ENCODE measurements at regions not wholly inside any gene's neighbourhood (a gene's known extent, or its start where the extent isn't known, plus 50 kb on each side); places are given as distances from the start of the nearest gene placed in this dataset.

DNA sequence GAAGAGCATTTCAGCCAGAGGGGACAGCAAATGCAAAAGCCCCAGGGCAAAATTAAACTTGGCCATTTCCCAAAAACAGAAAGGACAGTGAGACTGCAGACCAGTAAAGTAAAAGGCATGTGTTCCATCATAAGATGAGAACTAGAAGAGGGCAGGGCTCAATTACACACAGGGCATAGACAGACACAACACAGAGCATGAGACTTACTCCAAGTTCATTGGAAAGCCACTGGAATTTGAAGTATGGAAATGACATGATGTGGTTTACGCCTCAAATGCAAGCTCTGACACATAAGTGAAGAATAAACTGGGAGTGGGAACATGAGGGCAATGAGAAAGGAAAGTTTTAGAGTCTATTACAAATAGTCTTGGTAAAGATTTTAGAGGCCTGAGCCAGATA, 446.6 kb upstream of the GRIA1 start:
- peaks cover 0 to 3% of the 10 kb centered on the region in 2 experiments; a peak in 2 of 4 replicates for H3K9me3 ChIP-seq (ENCODE audit: control insufficient read depth in 1 of 2, insufficient read depth in 1 of 2, low read depth in 1 of 2, low read length in 2 of 2)
- DNase-seq (ENCODE audit: low read depth, low spot score) (no peak), ATAC-seq (no peak)
- H2AFZ ChIP-seq (ENCODE audit: low read depth, low read length, poor library complexity, severe bottlenecking), result no peak overlapping the region
- H3K4me3 ChIP-seq (replicated peaks in 1 of 2; ENCODE audit: low read depth in 1 of 2, low read length in 2 of 2), result no peak overlapping the region
- TF ChIP-seq EZH2 (IDR thresholded peaks at IDR 0.05) (no peak), POLR2AphosphoS5 (IDR thresholded peaks at IDR 0.05; ENCODE audit: low read depth, low read length) (no peak), ZFX (IDR thresholded peaks at IDR 0.05) (no peak), FOSL1 (IDR thresholded peaks at IDR 0.05; ENCODE audit: low read depth) (no peak)
- CTCF ChIA-PET, result no interaction called here
- H3K9ac ChIP-seq (ENCODE audit: low read length), result no peak overlapping the region
- no peak overlapping the region for H3K27ac ChIP-seq (ENCODE audit: low read depth, low read length)
- no peaks in the 10 kb centered on the region for H3K27me3 ChIP-seq (ENCODE audit: insufficient read depth, low read length)
- no peaks in the 10 kb centered on the region for H3K9me2 ChIP-seq (ENCODE audit: insufficient read depth)
- no peaks in the 10 kb centered on the region; the same call in 1 of the 2 replicates for H4K20me1 ChIP-seq (ENCODE audit: insufficient read depth)
- BruUV-seq (replicated peaks), result no TSS peak
- RAD21 ChIA-PET (ENCODE audit: low non-redundant PET in 1 of 2, low total read pairs in 2 of 2, uncharacterized antibody in 2 of 2, unreplicated experiment in 2 of 2), result no interaction called here
- no peaks in the 10 kb centered on the region for H3K79me2 ChIP-seq (ENCODE audit: insufficient read depth, low read length)
- intact Hi-C loops (cut with micrococcal nuclease), result no loop called here
- POLR2A ChIA-PET, result no interaction called here
- no peaks in the 10 kb centered on the region for H3K4me1 ChIP-seq (ENCODE audit: control insufficient read depth in 1 of 2, insufficient read depth in 2 of 2, low read length in 2 of 2)
- no peaks in the 10 kb centered on the region for H3K36me3 ChIP-seq (ENCODE audit: control insufficient read depth in 1 of 2, insufficient read depth in 2 of 2, low read length in 2 of 2)
- no peak overlapping the region for H3K4me2 ChIP-seq (ENCODE audit: low read length)

DNA sequence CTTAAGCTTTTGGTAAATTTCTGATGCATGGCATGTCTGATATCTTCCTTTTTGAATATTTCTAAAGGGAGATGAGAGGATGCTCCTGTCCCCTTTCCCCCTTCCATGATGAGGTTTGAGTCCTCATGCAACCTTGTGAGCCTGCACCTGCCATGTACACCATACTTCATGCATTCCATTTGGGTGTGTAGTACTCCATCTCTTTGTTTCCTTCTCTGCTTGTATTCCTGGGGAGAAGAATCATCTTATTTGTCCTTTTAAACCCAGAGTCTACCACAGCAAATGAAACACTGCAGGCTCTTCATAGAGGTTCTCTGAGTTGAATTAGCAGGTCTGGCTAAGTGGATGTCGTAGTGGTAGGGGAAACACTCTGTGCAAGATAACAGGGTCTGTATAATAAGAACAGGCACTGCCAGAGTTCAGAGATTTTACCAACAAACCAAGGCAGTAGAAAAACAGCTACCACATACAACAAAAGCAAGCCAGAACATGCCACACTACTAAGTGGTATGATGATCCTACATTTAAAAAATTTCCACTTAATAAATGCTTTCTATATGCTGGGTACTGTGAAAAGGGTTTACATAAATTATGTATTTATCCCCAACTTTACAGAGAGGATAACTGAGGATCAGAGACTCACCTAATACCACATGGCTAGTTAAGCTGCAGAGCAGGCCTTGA, 439.8 kb upstream of the GRIA1 start:
- Histone ChIP-seq H3K36me3 (ENCODE audit: control insufficient read depth in 1 of 2, insufficient read depth in 2 of 2, low read length in 2 of 2) (no peaks in the 10 kb centered on the region), H3K79me2 (ENCODE audit: insufficient read depth, low read length) (no peaks in the 10 kb centered on the region), H3K27me3 (ENCODE audit: insufficient read depth, low read length) (no peaks in the 10 kb centered on the region), H3K9me3 (ENCODE audit: control insufficient read depth in 1 of 2, insufficient read depth in 1 of 2, low read depth in 1 of 2, low read length in 2 of 2) (peaks cover 0 to 4% of the 10 kb centered on the region in 2 experiments; a peak in 2 of 4 replicates), H3K9me2 (ENCODE audit: insufficient read depth) (no peaks in the 10 kb centered on the region), H2AFZ (ENCODE audit: low read depth, low read length, poor library complexity, severe bottlenecking) (no peak overlapping the region), H3K9ac (ENCODE audit: low read length) (no peak overlapping the region), H3K27ac (ENCODE audit: low read depth, low read length) (no peak overlapping the region), H3K4me1 (ENCODE audit: control insufficient read depth in 1 of 2, insufficient read depth in 2 of 2, low read length in 2 of 2) (no peaks in the 10 kb centered on the region), H3K4me3 (replicated peaks in 1 of 2; ENCODE audit: low read depth in 1 of 2, low read length in 2 of 2) (no peak overlapping the region), H4K20me1 (ENCODE audit: insufficient read depth) (no peaks in the 10 kb centered on the region), H3K4me2 (ENCODE audit: low read length) (no peak overlapping the region)
- no TSS peak for BruUV-seq (replicated peaks)
- POLR2A ChIA-PET, result no interaction called here
- TF ChIP-seq EZH2phosphoT487 (IDR thresholded peaks at IDR 0.05; ENCODE audit: borderline replicate concordance) (no peak), ZFX (IDR thresholded peaks at IDR 0.05) (no peak), EZH2 (IDR thresholded peaks at IDR 0.05) (no peak), ELF1 (IDR thresholded peaks at IDR 0.05; ENCODE audit: borderline replicate concordance, low read depth) (no peak)
- TF ChIP-seq, protein P1, sequence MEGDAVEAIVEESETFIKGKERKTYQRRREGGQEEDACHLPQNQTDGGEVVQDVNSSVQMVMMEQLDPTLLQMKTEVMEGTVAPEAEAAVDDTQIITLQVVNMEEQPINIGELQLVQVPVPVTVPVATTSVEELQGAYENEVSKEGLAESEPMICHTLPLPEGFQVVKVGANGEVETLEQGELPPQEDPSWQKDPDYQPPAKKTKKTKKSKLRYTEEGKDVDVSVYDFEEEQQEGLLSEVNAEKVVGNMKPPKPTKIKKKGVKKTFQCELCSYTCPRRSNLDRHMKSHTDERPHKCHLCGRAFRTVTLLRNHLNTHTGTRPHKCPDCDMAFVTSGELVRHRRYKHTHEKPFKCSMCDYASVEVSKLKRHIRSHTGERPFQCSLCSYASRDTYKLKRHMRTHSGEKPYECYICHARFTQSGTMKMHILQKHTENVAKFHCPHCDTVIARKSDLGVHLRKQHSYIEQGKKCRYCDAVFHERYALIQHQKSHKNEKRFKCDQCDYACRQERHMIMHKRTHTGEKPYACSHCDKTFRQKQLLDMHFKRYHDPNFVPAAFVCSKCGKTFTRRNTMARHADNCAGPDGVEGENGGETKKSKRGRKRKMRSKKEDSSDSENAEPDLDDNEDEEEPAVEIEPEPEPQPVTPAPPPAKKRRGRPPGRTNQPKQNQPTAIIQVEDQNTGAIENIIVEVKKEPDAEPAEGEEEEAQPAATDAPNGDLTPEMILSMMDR (IDR thresholded peaks at IDR 0.05 in 2 of 3, conservative IDR thresholded peaks at IDR 0.05 in 1 of 3; ENCODE audit: borderline replicate concordance in 1 of 3, insufficient read depth in 1 of 3, low read depth in 2 of 3, low read length in 2 of 3), result no peak
- TF ChIP-seq, protein P2, sequence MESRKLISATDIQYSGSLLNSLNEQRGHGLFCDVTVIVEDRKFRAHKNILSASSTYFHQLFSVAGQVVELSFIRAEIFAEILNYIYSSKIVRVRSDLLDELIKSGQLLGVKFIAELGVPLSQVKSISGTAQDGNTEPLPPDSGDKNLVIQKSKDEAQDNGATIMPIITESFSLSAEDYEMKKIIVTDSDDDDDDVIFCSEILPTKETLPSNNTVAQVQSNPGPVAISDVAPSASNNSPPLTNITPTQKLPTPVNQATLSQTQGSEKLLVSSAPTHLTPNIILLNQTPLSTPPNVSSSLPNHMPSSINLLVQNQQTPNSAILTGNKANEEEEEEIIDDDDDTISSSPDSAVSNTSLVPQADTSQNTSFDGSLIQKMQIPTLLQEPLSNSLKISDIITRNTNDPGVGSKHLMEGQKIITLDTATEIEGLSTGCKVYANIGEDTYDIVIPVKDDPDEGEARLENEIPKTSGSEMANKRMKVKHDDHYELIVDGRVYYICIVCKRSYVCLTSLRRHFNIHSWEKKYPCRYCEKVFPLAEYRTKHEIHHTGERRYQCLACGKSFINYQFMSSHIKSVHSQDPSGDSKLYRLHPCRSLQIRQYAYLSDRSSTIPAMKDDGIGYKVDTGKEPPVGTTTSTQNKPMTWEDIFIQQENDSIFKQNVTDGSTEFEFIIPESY (IDR thresholded peaks at IDR 0.05; ENCODE audit: extremely low read depth, insufficient replicate concordance, low read length), result no peak
- TF ChIP-seq, protein P3, sequence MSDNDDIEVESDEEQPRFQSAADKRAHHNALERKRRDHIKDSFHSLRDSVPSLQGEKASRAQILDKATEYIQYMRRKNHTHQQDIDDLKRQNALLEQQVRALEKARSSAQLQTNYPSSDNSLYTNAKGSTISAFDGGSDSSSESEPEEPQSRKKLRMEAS (IDR thresholded peaks at IDR 0.05), result no peak
- TF ChIP-seq, protein P4, sequence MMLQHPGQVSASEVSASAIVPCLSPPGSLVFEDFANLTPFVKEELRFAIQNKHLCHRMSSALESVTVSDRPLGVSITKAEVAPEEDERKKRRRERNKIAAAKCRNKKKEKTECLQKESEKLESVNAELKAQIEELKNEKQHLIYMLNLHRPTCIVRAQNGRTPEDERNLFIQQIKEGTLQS (IDR thresholded peaks at IDR 0.05), result no peak
- RAD21 ChIA-PET (ENCODE audit: low non-redundant PET in 1 of 2, low total read pairs in 2 of 2, uncharacterized antibody in 2 of 2, unreplicated experiment in 2 of 2), result no interaction called here
- DNase-seq (ENCODE audit: low read depth, low spot score) (no peak), ATAC-seq (no peak)
- intact Hi-C loops (cut with micrococcal nuclease), result no loop called here
- CTCF ChIA-PET, result no interaction called here
